GM21619 (cell line): ENCODE measurements at regions not wholly inside any gene's neighbourhood (a gene's known extent, or its start where the extent isn't known, plus 50 kb on each side); places are given as distances from the start of the nearest gene placed in this dataset.
"Not testable (repeated sequence)": the region's sequence is repeated elsewhere in the genome, so short reads cannot be mapped to it uniquely, and the experiment has no call there.

Source experiments
- ATAC-seq: cut with Tn5 transposase; IDR thresholded peaks from one replicate; pipeline ENCODE4 v1.9.1; 2021; ENCODE audit not compliant: unreplicated experiment

DNA sequence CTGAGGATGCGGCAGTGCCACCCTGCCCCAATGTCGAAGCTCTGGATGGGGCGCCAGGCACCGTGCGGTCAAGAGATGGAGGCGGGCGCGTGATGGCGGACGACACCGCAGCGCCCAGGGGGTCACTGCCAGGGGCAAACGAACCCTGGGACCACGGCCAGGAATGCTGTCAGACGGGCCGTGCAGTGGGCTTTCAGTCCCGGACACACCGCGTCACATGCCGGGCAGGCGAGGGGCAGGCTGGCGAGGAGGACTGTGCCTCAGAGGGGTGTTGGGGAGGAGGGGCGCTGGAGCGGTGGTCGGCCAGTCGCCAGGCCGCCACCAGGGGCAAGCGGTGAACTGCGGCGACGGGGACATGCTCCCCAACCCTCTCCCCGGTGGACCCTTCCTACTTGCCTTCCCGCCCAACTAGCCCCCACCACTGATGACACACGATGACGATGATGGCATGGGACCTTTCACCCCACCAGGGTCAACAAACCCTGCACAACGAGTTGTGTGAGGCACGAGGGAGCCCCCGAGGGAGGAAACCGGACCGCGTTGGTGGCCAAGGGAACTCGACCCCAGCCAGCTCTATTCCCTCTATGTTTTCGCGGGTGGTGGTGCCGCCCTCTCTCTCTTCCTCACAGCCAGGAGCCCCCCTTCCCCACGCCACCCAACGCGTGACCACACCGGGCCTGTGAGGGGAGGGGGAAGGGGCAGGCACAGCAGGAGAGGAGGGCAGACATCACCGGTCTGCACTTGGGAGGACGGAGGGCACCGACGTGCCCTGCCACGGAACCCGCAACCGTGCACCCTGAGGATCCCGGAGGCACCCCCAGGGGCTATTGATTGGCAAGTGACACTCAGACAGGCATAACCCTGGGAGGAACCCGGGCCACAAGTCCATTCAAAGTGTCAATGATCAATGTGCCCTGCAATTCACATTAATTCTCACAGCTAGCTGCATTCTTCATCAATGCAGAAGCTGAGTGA lies 1960.9 kb upstream of the DEFB115 start:
- ATAC-seq, result no peak

DNA sequence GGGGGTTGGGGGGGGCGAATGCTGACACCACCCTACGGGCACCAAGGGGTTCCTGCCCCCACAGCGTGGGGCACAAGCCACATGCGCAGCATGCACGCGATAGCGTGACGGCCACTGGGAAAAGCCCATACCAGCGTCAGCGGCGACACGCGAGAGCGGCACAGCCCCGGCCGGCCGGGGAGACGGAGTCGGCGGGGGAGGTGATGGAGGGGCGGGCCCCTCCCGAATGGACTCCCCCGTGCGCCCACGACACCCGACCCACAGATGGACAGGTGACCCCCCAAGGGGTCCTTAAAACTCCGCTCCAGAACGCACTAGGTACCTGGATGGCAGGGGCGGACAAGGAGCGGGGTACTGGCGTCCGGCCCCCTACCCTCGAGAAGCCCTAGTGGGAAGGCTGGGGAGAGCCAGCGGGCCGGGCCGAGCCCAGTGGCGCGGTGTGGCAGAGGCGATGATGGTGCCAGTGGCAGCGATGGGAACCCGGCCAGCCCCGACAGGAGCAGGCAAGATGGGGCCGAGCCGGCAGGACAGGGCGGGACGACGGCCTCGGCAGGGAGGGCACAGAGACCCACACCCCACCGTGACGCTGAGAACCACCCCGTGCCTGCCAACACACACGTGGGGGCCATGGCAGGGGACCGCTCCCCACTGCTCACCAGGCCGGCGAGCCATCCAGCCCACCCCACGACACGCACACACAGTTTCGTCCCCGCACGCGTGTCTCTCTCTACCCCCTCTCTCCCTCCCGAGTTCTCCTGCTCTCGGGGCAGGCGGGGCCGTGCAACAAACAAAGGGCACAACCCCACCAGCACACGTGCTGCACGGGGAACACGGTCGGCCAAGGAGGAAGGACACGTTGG lies 1959.8 kb upstream of the DEFB115 start:
- ATAC-seq, result no peak

DNA sequence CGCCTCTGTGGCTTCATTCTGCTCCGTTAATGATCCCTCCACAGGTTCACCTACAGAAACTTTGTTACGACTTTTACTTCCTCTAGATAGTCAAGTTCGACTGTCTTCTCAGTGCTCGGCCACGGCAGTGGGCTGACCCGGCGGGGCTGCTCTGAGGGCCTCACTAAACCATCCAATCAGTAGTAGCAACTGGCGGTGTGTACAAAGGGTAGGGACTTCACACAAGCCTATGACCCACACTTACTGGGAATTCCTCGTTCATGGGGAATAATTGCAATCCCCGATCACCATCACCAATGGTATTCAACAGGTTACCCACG lies 1959.2 kb upstream of the DEFB115 start:
- ATAC-seq, result no peak

- no peak for ATAC-seq
Measured at GRCh38 chr20:29298759-29299613, 1958.5 kb upstream of the DEFB115 start.

DNA sequence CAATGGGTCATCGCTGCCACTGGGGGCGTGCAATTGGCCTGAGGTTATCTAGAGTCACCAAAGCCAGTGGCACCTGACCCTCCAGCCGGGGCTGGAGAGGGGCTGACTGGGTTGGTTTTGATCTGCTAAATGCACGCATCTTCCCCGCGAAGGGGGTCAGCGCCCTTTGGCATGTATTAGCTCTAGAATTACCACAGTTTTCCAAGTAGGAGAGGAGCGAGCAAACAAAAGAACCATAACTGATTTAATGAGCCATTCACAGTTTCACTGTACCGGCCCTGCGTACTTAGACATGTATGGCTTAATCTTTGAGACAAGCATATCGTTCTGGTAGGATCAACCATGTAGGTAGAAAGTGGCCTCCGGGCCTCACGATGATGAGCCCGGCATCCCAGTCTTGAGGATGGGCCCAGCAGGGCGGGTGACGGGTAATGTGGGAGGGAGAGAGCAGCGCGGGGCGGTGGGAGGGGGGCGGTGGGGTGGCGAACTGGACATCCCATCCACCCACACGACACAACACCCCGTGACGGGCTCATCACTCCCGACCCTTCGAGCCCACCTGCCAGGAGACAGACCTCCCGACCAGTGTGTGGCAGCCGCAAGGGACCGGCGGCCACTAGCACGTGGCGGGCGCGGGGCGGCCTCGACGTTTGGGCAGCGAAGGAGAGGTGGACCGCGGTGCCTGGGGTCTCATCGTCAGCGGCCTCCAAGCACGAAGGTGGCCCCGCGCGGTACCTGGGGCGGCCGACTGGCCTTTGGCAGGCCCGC lies 1957.5 kb upstream of the DEFB115 start:
- ATAC-seq, result no peak

- no peak for ATAC-seq
Measured at GRCh38 chr20:29300579-29301551, 1956.6 kb upstream of the DEFB115 start.

GRCh38 chr20:29301624-29302259 lies 1955.7 kb upstream of the DEFB115 start:
- no peak for ATAC-seq

GRCh38 chr20:29302979-29303644 lies 1954.4 kb upstream of the DEFB115 start:
- ATAC-seq, result no peak

DNA sequence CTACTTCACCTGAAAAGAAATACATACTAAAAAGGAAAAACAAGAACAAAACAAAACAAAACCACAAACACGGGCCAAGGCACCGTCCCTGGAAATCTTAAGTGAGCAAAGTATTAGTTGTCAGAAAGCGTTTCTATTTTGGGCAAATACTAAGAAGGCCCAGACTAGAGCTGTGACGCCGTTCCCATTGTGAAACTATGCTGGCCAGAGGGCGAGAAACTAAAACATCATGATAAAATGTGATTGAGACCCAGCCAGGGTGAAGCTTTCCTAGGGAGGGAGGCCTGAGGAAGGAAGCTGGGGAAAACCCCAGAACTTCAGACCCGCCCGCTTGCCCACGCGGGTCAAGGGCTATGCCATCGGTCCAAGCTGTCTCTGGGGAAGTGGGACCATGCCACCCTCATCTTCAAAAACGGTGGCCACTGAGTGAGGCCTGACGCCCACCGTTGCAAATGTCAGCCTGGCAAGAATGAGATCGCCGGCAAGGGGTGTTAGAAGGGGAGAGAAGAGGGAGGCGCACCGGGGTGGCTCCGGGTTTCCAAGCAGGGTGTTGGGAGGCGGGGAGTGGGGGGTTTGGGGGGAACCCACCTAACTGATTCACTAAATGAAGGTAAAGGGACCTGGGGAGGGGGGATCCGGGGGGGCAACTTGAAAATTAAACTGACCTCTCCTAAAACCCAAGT lies 1950.9 kb upstream of the DEFB115 start:
- no peak for ATAC-seq

DNA sequence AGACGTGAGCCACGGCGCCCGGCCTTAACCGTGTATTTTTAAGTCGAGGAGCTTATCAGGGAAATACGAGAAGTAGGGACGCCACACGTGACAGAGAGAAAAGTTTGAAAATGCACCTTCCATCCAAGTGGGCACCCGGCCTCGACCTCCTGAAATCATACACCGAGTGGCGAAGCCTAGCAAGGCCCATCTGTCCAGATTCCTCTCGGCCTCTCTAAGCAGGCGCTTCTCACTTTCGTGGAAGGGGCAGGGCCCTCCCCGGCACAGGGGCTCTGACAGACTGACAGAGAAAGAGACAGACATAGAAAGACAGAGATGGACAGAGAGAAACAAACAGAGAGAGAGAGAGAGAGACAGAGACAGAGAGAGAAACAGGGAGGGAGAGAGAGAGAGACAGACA lies 1950.0 kb upstream of the DEFB115 start:
- ATAC-seq, result not testable (repeated sequence)

DNA sequence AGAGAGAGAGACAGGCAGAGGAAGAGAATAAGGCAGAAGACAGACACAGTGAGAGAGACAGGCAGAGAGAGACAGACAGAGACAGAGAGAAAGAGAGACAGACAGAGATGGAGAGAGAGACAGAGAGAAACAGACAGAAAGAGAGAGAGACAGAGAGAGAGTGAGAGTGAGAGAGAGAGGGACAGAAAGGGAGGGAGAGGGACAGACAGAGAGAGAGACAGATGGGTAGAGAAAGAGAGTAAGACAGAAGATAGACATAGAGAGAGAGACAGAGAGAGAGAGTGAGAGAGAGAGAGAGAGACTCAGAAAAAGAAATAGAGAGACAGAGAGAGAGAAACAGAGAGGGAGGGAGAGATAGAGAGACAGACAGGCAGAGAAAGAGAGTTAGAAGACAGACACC lies 1948.5 kb upstream of the DEFB115 start:
- ATAC-seq, result not testable (repeated sequence)

DNA sequence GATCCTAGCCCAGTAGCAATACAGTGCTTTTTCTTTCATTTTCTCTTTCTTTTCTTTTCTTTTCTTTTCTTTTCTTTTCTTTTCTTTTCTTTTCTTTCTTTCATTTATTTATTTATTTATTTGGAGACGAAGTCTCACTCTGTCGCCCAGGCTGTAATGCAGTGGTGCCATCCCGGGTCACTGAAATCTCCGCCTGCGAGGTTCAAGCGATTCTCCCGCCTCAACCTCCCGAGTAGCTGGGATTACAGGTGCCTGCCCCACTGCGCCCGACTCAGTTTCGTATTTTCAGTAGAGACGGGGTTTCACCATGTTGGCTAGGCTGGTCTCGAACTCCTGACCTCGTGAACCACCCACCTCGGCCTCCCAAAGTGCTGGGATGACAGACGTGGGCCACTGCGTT lies 1948.0 kb upstream of the DEFB115 start:
- ATAC-seq, result not testable (repeated sequence)

- not testable (repeated sequence) for ATAC-seq
Measured at GRCh38 chr20:29311046-29311445, 1946.4 kb upstream of the DEFB115 start.

DNA sequence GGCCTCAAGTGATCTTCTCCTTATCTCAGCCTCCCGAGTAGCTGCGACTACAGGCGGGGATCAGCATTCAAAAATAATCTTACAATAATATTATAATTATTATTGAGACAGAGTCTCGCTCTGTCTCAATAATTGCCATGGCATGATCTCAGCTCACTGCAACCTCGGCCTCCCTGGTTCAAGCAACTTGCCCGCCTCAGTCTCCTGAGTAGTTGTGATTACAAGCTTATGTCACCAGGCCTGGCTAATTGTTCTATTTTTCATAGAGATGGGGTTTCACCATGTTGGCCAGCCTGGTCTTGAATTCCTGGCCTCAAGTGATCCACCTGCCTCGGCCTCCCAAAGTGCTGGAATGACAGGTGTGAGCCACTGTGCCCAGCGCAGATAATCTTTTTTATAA lies 1944.8 kb upstream of the DEFB115 start:
- ATAC-seq, result not testable (repeated sequence)

- ATAC-seq, result no peak
Measured at GRCh38 chr20:29313481-29313880, 1944.0 kb upstream of the DEFB115 start.

- no peak for ATAC-seq
Measured at GRCh38 chr20:29314294-29314693, 1943.2 kb upstream of the DEFB115 start.

DNA sequence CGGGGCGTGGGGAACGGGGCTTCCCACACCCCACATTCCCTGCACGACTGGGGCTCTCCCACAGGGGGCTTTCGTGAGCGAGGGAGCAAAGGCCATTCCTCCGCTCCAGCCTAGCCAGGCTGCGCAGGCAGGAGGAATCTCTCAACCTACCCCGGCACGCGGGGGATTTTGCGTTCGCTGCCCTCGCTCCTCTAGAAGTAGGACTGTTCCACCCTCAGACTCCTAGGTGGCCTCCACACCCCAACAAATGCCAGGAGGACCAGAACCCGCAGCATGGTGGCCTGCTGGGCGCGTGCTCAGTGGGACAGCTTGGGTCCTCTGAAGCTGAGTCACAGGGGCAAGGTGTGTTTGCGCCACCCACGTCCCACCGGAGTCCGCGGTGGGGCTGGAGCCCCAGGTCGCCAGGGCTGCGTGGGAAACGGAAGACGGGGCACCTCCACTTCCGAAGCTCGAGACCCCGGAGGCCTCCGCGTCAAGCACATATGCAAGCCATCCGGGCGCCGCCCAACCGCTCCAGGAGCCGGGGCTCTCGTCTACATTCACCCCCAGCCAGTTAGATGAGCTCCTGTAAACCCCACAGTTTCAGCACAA lies 1938.5 kb upstream of the DEFB115 start:
- no peak for ATAC-seq
